ENCODE measurements at regions not wholly inside any gene's neighbourhood (a gene's known extent, or its start where the extent isn't known, plus 50 kb on each side); places are given as distances from the start of the nearest gene placed in this dataset.

DNA sequence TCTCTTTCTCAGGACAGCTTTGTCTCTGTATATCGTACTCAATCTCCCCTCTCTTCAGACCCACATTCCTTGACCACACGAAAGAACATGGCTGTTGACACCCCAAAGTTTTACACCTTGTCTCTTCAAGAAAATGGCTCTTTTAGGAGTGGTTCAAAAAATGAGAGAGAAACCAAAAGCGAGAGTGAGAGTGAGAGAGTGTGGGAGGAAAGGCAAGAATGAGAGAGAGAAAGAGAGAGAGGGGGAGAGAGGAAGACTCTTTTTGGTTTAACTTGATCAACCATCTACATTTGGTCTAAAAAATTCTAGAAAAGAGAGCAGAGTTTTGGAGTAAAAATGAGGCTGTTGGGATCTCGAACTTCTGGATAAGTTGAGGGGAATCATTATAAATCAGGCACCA, 581.8 kb upstream of the WWC1 start:
- DNase-seq (ENCODE audit: low spot score), result no peak

GRCh38 chr5:167710444-167711073, 580.9 kb upstream of the WWC1 start:
- no peak for DNase-seq (ENCODE audit: low spot score)

- DNase-seq (ENCODE audit: low spot score), result no peak
These were observed 578.4 kb upstream of the WWC1 start for GRCh38 chr5:167712986-167713585.

GRCh38 chr5:167713896-167714295, 577.5 kb upstream of the WWC1 start:
- DNase-seq (ENCODE audit: low spot score), result no peak

DNA sequence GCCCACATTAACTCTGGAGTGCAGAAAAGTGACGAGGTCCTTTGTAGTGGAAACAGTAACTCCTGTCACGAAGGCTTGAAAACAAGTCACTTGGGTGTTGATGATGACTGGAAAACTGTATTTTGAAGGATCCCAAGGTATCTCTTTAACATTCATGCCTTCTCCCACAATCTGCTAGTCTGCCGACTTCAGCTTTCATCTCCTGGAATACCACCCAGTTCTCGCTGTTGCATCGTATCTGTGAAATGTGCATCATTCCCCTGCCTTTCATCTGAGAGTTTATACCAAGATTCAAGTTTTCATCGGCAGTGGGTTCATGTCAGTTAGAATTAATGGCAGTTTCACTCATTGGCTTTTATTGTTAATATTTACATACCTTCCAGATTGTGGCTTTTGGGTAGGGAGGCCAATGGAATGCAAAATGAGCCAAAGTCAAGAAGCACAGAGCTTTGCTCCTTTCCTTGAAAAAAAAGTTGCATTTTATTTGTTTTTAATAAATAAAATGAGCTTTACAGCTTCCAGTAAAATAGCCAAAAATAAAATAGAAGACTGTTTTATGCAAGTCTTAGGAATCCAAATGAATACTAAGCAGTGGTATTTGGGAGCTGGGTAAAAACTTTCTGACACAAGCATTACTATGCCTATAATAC, 575.2 kb upstream of the WWC1 start:
- no peak for DNase-seq (ENCODE audit: low spot score)

DNA sequence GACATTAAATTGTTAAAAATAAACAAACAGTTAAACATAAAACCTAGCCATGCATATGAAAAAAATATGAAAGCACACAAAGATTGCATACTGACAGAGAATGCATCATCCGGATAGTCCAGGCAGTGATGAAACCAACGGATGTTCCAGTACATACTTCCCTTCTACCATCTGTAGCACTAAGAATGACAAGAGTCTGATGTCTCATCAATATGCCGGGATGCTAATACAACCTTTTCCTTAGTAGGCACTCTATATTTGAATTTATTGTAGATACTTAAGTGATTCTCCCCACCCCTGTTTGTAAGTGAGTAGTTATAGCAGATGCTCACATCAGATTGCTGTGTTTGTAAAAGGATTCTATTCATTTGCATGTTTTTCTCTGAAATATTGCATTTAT, 571.2 kb upstream of the WWC1 start:
- DNase-seq (ENCODE audit: low spot score), result no peak

- no peak for DNase-seq (ENCODE audit: low spot score)
These were observed 570.7 kb upstream of the WWC1 start for GRCh38 chr5:167720676-167721260.

DNA sequence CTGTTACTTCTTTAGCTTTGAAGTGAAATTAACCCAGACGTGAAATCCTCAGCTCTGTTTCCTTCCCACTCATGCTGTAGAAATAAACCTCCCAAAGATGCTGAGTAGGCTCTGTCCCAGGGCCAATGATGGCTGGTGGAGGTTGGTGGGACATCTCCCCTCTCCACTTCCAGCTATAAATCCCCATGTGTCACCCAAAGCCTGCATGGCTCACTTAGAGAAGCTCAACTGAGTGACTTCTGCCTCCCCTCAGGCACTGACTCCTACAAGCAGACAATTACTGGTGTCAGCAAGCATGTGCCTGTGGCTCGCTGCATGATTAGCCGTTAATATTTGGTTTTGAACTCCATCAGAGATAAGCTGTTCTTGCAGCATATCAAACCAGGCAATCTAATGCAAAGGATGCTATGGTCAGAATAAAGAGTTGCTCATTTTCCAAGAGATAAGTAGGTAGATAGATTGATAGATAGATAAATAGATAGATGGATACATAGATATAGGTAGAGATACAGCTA, 569.5 kb upstream of the WWC1 start:
- no peak for DNase-seq (ENCODE audit: low spot score)

GRCh38 chr5:167723254-167723871, 568.1 kb upstream of the WWC1 start:
- DNase-seq (ENCODE audit: low spot score), result peak; percentile 78

DNA sequence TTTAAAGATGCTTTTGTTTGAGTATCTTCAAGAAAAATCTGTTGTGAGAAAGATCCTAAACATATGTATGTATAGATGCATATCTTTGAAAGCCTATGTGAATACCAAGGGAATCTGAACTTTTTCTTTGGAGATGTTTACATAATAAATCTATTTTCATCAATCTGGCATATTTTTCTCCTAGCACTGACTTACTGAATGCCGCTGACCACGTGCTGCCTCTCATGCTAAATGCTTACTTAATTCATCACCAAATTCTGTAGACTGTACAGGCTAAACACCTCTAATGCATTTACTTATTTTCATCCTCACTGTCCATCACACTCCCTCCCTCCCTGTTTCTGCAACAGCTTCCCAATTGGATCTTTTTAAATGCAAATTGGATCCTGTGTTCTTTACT, 566.2 kb upstream of the WWC1 start:
- no peak for DNase-seq (ENCODE audit: low spot score)

DNA sequence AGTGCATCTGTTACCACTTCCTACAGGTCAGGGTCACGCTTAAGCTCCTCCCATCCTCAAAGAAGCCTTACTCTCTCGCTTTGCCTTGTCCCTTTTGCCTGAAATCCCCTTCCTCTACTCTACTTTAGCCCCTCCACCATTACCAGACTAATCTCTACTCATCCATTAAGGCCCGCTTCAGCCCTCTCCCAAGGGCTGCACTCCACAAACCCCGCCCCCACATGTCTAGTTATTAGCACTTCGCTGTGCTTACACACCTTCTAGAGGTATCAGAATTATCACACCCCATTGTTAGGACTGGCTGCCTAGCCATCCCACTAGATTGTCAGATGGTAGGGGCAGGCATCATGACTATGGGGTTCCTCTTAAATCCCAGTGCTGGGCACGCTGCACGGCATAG, 565.7 kb upstream of the WWC1 start:
- DNase-seq (ENCODE audit: low spot score), result no peak

- no peak for DNase-seq (ENCODE audit: low spot score)
These were observed 564.8 kb upstream of the WWC1 start for GRCh38 chr5:167726642-167727041.

DNA sequence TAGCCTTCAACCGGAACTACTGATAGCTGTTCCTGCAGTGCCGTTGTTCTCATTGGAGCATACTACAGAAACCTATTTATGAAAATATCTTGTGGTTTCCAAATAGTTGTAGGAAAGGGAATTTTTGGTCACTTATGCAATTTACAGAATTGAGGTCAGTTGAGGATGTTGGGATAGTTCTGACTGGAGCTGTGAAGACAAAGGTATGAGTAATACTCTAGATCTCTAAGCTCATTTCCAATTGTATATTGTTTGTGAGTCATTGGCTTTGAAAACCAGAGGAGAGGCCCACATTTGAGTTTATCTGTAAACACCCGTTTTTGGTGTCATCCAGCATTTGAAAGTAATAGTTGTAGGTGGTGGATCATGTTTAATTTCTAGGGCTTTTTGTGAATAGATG, 561.3 kb upstream of the WWC1 start:
- DNase-seq (ENCODE audit: low spot score), result peak; percentile 27

- DNase-seq (ENCODE audit: low spot score), result no peak
These were observed 560.8 kb upstream of the WWC1 start for GRCh38 chr5:167730656-167731055.

- no peak for DNase-seq (ENCODE audit: low spot score)
These were observed 559.5 kb upstream of the WWC1 start for GRCh38 chr5:167731951-167732350.

DNA sequence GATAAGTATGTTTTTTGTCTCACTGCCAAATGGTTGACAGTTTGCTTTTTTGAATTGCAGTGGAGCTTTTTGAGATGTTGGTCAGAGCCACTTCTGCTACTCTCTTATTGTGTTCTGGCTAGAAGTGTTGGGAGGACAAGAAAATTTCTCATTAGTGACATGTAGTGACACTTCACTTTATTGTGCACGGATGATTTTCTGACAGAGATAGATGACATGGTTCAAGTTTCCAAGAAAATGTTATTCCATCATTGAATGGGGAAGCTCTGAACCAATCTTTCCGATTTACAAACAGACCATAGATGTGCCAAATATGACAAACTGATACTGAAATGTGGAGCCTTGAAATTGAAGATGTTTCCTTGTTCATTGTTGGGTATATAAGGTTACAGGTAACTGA, 558.9 kb upstream of the WWC1 start:
- DNase-seq (ENCODE audit: low spot score), result no peak

- no peak for DNase-seq (ENCODE audit: low spot score)
These were observed 554.5 kb upstream of the WWC1 start for GRCh38 chr5:167736992-167737391.

GRCh38 chr5:167743695-167744464, 547.6 kb upstream of the WWC1 start:
- no peak for DNase-seq (ENCODE audit: low spot score)

DNA sequence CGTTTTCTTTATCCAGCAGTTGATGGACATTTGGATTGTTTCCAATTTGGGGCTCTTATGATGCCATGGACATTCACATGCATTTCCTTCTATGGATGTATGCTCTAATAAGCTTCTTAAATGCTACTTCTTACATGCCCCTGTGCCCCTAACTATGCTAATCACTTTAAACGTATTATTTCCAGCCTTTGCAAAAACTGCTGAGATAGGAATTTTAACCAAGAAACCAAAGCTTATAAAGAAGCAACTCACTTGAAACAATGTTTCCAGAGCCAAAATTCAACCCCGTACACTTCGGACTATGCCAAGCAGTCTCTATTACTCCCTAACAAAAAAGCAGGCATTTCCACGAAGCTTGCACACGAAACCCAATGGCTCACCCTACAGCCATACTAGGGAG, 545.6 kb upstream of the WWC1 start:
- DNase-seq (ENCODE audit: low spot score), result no peak

GRCh38 chr5:167750586-167750985, 540.9 kb upstream of the WWC1 start:
- DNase-seq (ENCODE audit: low spot score), result no peak

DNA sequence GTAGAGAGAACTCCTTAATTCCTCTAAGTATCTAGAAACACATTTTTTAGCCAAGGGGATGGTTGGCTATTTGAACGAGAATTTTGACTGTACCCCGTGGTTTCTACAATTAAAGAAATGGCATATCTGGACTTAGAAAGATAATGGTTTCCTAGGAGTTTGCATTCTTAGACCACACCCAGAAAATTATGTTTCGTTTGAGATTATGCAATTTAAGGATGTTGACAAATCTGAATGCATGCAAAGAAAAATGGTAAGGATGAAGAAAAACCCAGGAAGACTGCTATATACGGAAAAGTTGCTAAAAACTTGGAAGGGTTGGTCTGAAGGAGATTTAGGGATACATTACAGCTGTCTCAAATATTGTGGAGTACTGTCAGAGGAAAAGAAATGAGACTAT, 538.5 kb upstream of the WWC1 start:
- no peak for DNase-seq (ENCODE audit: low spot score)

All from SW480 (cell line).